C4-2B (cell line): ENCODE measurements at regions not wholly inside any gene's neighbourhood (a gene's known extent, or its start where the extent isn't known, plus 50 kb on each side); places are given as distances from the start of the nearest gene placed in this dataset.

Experiments
- ZFX ChIP-seq: fragments of 450-650 bp; IDR thresholded peaks from 2 replicates; pipeline ENCODE4 v1.6.1; 2017
- TF ChIP-seq, protein P1 (sequence below): fragments of 450-650 bp; conservative IDR thresholded peaks from 2 replicates; pipeline ENCODE4 v1.5.1; 2017; ENCODE audit warnings: mild to moderate bottlenecking

GRCh38 chr2:146376511-146377064, 1468.2 kb upstream of the ACVR2A start:
- TF ChIP-seq, protein P1, sequence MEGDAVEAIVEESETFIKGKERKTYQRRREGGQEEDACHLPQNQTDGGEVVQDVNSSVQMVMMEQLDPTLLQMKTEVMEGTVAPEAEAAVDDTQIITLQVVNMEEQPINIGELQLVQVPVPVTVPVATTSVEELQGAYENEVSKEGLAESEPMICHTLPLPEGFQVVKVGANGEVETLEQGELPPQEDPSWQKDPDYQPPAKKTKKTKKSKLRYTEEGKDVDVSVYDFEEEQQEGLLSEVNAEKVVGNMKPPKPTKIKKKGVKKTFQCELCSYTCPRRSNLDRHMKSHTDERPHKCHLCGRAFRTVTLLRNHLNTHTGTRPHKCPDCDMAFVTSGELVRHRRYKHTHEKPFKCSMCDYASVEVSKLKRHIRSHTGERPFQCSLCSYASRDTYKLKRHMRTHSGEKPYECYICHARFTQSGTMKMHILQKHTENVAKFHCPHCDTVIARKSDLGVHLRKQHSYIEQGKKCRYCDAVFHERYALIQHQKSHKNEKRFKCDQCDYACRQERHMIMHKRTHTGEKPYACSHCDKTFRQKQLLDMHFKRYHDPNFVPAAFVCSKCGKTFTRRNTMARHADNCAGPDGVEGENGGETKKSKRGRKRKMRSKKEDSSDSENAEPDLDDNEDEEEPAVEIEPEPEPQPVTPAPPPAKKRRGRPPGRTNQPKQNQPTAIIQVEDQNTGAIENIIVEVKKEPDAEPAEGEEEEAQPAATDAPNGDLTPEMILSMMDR: no peak
- TF ChIP-seq ZFX: no peak
